HepG2 (cell line): ENCODE measurements at regions not wholly inside any gene's neighbourhood (a gene's known extent, or its start where the extent isn't known, plus 50 kb on each side); places are given as distances from the start of the nearest gene placed in this dataset.

Source experiments
- ATAC-seq: fragments of 200-7000 bp; cut with Tn5 transposase; 3 replicates; pipeline ENCODE4 v1.9.1; 2020; ENCODE audit warnings: mild to moderate bottlenecking, moderate library complexity
- BruUV-seq: library from RNA; stranded (reverse); fragments of 400-500 nt; replicated peaks from 2 replicates; lab custom pipeline; 2021; lab: Mats Ljungman, UMichigan
- CTCF ChIA-PET: fragments of 300-600 bp; formaldehyde crosslinking; extraction: SDS; loops from one replicate; lab custom pipeline; 2021; ENCODE audit warnings: low total read pairs, inconsistent platforms, low intra/inter-chr PET ratio; lab: Yijun Ruan, JAX
- POLR2A ChIA-PET: fragments of 350-600 bp; sonication (Branson Sonifier 250); formaldehyde crosslinking; loops from one replicate; lab custom pipeline; 2020; ENCODE audit warnings: antibody characterized with exemption, inconsistent platforms; lab: Yijun Ruan, JAX
- DNase-seq: peaks from one replicate; pipeline ENCODE4 v3.0.0-alpha.2; 2015; ENCODE audit warnings: low spot score
- FAIRE-seq: peaks from 3 replicates; lab custom pipeline; 2011; peaks lifted over from hg19 to GRCh38; lab: Jason Lieb, UNC
- H2AFZ ChIP-seq: one replicate; pipeline ENCODE4 v1.6.1; 2011; ENCODE audit warnings: low read length, inconsistent platforms
- H3K27ac ChIP-seq: fragments of 300-600 bp; 3 replicates; pipeline ENCODE4 v1.8.0; 2011; ENCODE audit warnings: mixed run types, mild to moderate bottlenecking, mixed read lengths, low read length, inconsistent platforms; ENCODE audit not compliant: insufficient read depth; ENCODE audit errors: extremely low read length
- H3K27me3 ChIP-seq, 2 experiments: fragments of 200-600 bp in 1 of 2; 2 replicates in 1 of 2; 3 replicates in 1 of 2; pipeline versions ENCODE4 v1.6.0 to v1.8.0; 2011; ENCODE audit warnings: low read length in 2 of 2, mild to moderate bottlenecking in 2 of 2, moderate library complexity in 2 of 2, inconsistent platforms in 1 of 2; ENCODE audit not compliant: insufficient read depth in 2 of 2, control insufficient read depth in 1 of 2
- H3K36me3 ChIP-seq, 2 experiments: fragments of 200-600 bp in 1 of 2; replicated peaks in 1 of 2; 2 replicates in 1 of 2; 3 replicates in 1 of 2; pipeline versions ENCODE4 v1.5.1 to v1.8.0; 2011; ENCODE audit warnings: low read length in 2 of 2, inconsistent platforms in 1 of 2; ENCODE audit not compliant: insufficient read depth in 2 of 2, control insufficient read depth in 1 of 2
- H3K4me1 ChIP-seq: 2 replicates; pipeline ENCODE4 v1.5.1; 2012; ENCODE audit warnings: low read length, inconsistent platforms; ENCODE audit not compliant: insufficient read depth
- H3K4me2 ChIP-seq: 2 replicates; pipeline ENCODE4 v1.6.0; 2011; ENCODE audit warnings: low read depth, low read length, inconsistent platforms
- H3K4me3 ChIP-seq, 3 experiments: fragments of 200-600 bp in 1 of 3; sonication (generic), shearing (Covaris generic) in 1 of 3; replicated peaks in 1 of 3; 2 replicates each; pipeline ENCODE4 v1.5.1; 2011 to 2016; ENCODE audit warnings: low read length in 3 of 3, inconsistent platforms in 2 of 3, low read depth in 2 of 3, mild to moderate bottlenecking in 2 of 3, control low read depth in 1 of 3, mixed read lengths in 1 of 3; ENCODE audit not compliant: insufficient read depth in 1 of 3
- H3K79me2 ChIP-seq: one replicate; pipeline ENCODE4 v1.6.1; 2011; ENCODE audit warnings: low read length, inconsistent platforms; ENCODE audit not compliant: insufficient read depth
- H3K9ac ChIP-seq: 2 replicates; pipeline ENCODE4 v1.6.0; 2011; ENCODE audit warnings: mild to moderate bottlenecking, low read depth, low read length, inconsistent platforms; ENCODE audit not compliant: insufficient read depth
- H3K9me3 ChIP-seq: 2 replicates; pipeline ENCODE4 v1.5.1; 2012; ENCODE audit warnings: mild to moderate bottlenecking, low read length
- H4K20me1 ChIP-seq: 2 replicates; pipeline ENCODE4 v1.6.0; 2011; ENCODE audit warnings: inconsistent platforms, mild to moderate bottlenecking, low read length, moderate library complexity; ENCODE audit not compliant: insufficient read depth
- ATF3 ChIP-seq: sonication (generic); formaldehyde crosslinking; IDR thresholded peaks from 2 replicates; pipeline ENCODE4 v1.4.0; 2020; ENCODE audit warnings: missing genetic modification reagents
- ATF5 ChIP-seq: sonication (generic); formaldehyde crosslinking; IDR thresholded peaks from 2 replicates; pipeline ENCODE4 v1.4.0; 2020; ENCODE audit warnings: mild to moderate bottlenecking, low read depth, missing genetic modification reagents
- BHLHE40 ChIP-seq: IDR thresholded peaks from 2 replicates; pipeline ENCODE4 v1.6.1; 2011; ENCODE audit warnings: low read length, improper control_type of control experiment
- BORCS8-MEF2B ChIP-seq: sonication (generic); formaldehyde crosslinking; IDR thresholded peaks from 2 replicates; pipeline ENCODE4 v1.8.0; 2022; ENCODE audit warnings: mild to moderate bottlenecking, missing genetic modification reagents
- CSRNP2 ChIP-seq: sonication (generic); formaldehyde crosslinking; conservative IDR thresholded peaks from 2 replicates; pipeline ENCODE4 v1.8.0; 2022; ENCODE audit warnings: low read depth, missing genetic modification reagents
- NFKB2 ChIP-seq: sonication (generic); formaldehyde crosslinking; IDR thresholded peaks from 2 replicates; pipeline ENCODE4 v1.4.0; 2020; ENCODE audit warnings: missing genetic modification reagents, borderline replicate concordance
- TOPORS ChIP-seq: sonication (generic); formaldehyde crosslinking; IDR thresholded peaks from 2 replicates; pipeline ENCODE4 v1.8.0; 2023; ENCODE audit warnings: mild to moderate bottlenecking, missing genetic modification reagents
- ZNF101 ChIP-seq: sonication (generic); formaldehyde crosslinking; IDR thresholded peaks from 2 replicates; pipeline ENCODE4 v1.4.0; 2020; ENCODE audit warnings: mild to moderate bottlenecking, low read depth, missing genetic modification reagents, borderline replicate concordance
- ZNF879 ChIP-seq: sonication (generic); formaldehyde crosslinking; IDR thresholded peaks from 2 replicates; pipeline ENCODE4 v1.8.1; 2023; ENCODE audit warnings: missing genetic modification reagents
- WGBS: methylation state at CpG from one replicate; pipeline ENCODE4 v1.1.6; 2017; ENCODE audit warnings: low lambda C conversion rate; 5-methylcytosine and 5-hydroxymethylcytosine counted together
- in situ Hi-C: cut with HindIII; loops from 2 replicates; pipeline ENCODE4 v1.10.0; 2017; ENCODE audit warnings: low pct_unique_long_range_greater_than_20kb; ENCODE audit not compliant: extremely low pct_ligation_motif_present
- intact Hi-C: fragments of 100-400 bp; cut with micrococcal nuclease; formaldehyde crosslinking; loops from one replicate; pipeline ENCODE4 v1.10.0; 2022; ENCODE audit not compliant: unreplicated experiment

- TF ChIP-seq BHLHE40 (no peak), ATF5 (no peak), CSRNP2 (CRISPR knock-in tag) (no peak), BORCS8-MEF2B (CRISPR knock-in tag) (no peak)
Measured at GRCh38 chr2:147255812-147256211, 589.0 kb upstream of the ACVR2A start (continued).

- in situ Hi-C loops = no loop called here
- no peaks in the 10 kb centered on the region for H4K20me1 ChIP-seq
- H3K9ac ChIP-seq = no peak overlapping the region
- H3K79me2 ChIP-seq = no peaks in the 10 kb centered on the region
- no TSS peak for BruUV-seq
- no peak overlapping the region for H2AFZ ChIP-seq
- CTCF ChIA-PET = no interaction called here
- H3K4me3 ChIP-seq = no peak overlapping the region
- H3K36me3 ChIP-seq = no peaks in the 10 kb centered on the region
- intact Hi-C loops = no loop called here
- TF ChIP-seq ATF3 = no peak
- TF ChIP-seq ZNF101 (CRISPR knock-in tag) = no peak
- TF ChIP-seq TOPORS (CRISPR knock-in tag) = no peak
- no peak for TF ChIP-seq ZNF879 (CRISPR knock-in tag)
- TF ChIP-seq NFKB2 (CRISPR knock-in tag) = no peak
- TF ChIP-seq, all 625 proteins: peak for 0
- H3K27ac ChIP-seq = no peak overlapping the region
- DNase-seq = no peak
- no peak for FAIRE-seq
- H3K9me3 ChIP-seq = peaks cover 34% of the 10 kb centered on the region; the same call in 1 of the 2 replicates
- no peaks in the 10 kb centered on the region for H3K4me1 ChIP-seq
- POLR2A ChIA-PET = no interaction called here
- no peak for ATAC-seq
- no peak overlapping the region for H3K4me2 ChIP-seq
- H3K27me3 ChIP-seq = no peaks in the 10 kb centered on the region
- WGBS = 25% methylated on average over 2 of the region's 2 CpGs
Measured at GRCh38 chr2:147250652-147251356, 594.0 kb upstream of the ACVR2A start.
